ENCODE measurements at regions not wholly inside any gene's neighbourhood (a gene's known extent, or its start where the extent isn't known, plus 50 kb on each side); places are given as distances from the start of the nearest gene placed in this dataset.

DNA sequence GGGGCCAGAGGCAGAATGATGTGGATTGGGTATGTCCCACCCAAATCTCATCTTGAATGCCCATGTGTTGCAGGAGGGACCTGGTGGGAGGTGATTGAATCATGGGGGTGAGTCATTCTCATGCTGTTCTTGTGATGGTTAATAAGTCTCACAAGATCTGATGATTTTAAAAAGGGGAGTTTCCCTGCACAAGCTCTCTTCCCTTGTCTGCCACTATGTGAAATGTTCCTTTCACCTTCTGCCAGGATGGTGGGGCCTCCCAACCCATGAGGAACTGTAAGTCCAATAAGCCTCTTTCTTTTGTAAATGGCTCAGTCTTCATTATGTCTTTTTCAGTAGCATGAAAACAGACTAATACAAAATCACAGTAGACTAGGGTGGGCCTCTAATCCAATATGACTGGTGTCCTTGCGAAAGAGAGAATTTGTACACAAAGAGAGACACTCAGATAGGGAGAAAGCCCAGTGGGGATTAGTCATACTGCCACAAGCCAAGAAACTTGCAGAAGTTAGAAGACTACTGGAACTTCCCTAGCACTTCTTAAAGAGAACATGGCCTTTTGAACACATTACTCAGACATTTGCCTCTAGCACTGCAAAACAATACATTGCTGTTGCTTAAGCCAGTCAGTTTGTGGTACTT lies 68.4 kb downstream of the ANXA1 start:
- TF ChIP-seq, protein P1, sequence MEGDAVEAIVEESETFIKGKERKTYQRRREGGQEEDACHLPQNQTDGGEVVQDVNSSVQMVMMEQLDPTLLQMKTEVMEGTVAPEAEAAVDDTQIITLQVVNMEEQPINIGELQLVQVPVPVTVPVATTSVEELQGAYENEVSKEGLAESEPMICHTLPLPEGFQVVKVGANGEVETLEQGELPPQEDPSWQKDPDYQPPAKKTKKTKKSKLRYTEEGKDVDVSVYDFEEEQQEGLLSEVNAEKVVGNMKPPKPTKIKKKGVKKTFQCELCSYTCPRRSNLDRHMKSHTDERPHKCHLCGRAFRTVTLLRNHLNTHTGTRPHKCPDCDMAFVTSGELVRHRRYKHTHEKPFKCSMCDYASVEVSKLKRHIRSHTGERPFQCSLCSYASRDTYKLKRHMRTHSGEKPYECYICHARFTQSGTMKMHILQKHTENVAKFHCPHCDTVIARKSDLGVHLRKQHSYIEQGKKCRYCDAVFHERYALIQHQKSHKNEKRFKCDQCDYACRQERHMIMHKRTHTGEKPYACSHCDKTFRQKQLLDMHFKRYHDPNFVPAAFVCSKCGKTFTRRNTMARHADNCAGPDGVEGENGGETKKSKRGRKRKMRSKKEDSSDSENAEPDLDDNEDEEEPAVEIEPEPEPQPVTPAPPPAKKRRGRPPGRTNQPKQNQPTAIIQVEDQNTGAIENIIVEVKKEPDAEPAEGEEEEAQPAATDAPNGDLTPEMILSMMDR (IDR thresholded peaks at IDR 0.05; ENCODE audit: control extremely low read depth, extremely low read depth, low read depth, missing control alignments) = no peak
- POLR2A ChIA-PET = no interaction called here
- DNase-seq (ENCODE audit: extremely low spot score) = peak; percentile 16
- CTCF ChIA-PET = interaction anchor here (1.9 kb wide), 1 partner anchor 19 kb away, joined by 5 read pairs; no protein-coding TSS in a partner anchor

- TF ChIP-seq, protein P1 (IDR thresholded peaks at IDR 0.05; ENCODE audit: control extremely low read depth, extremely low read depth, low read depth, missing control alignments) = no peak
- ChIA-PET POLR2A (no interaction called here), CTCF (no interaction called here)
- no peak for DNase-seq (ENCODE audit: extremely low spot score)
Measured at GRCh38 chr9:73223594-73223993, 71.9 kb downstream of the ANXA1 start.

DNA sequence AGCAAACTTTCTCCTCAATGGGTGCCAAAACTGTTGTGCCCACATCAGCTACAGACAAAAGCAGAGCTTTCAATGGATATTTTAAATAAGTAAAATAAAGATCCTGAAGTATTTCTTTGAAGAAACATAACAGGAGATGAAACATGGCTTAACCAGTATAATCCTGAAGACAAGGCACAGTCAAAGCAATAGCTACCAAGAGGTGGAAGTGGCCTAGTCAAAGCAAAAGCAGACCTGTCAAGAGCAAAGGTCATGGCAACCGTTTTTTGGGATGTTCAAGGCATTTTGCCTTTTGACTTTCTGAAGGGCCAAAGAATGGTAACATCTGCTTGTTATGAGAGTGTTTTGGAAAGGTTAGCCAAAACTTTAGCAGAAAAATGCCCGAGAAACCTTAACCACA lies 77.9 kb downstream of the ANXA1 start:
- no peak for DNase-seq (ENCODE audit: extremely low spot score)
- ChIA-PET POLR2A (no interaction called here), CTCF (interaction anchor here (1.0 to 4.0 kb wide), 3 partner anchors 11 to 39 kb away, joined by 3 to 21 read pairs (median 3); no protein-coding TSS in a partner anchor)

GRCh38 chr9:73230251-73230650 lies 78.6 kb downstream of the ANXA1 start:
- POLR2A ChIA-PET = no interaction called here
- no peak for DNase-seq (ENCODE audit: extremely low spot score)
- CTCF ChIA-PET = interaction anchor here (4.0 kb wide), 1 partner anchor 10 kb away, joined by 21 read pairs; no protein-coding TSS in a partner anchor
- TF ChIP-seq, protein P1 (IDR thresholded peaks at IDR 0.05; ENCODE audit: control extremely low read depth, extremely low read depth, low read depth, missing control alignments) = no peak

More for the DNA sequence above, 77.9 kb downstream of the ANXA1 start:
- TF ChIP-seq, protein P1 (IDR thresholded peaks at IDR 0.05; ENCODE audit: control extremely low read depth, extremely low read depth, low read depth, missing control alignments) = no peak

DNA sequence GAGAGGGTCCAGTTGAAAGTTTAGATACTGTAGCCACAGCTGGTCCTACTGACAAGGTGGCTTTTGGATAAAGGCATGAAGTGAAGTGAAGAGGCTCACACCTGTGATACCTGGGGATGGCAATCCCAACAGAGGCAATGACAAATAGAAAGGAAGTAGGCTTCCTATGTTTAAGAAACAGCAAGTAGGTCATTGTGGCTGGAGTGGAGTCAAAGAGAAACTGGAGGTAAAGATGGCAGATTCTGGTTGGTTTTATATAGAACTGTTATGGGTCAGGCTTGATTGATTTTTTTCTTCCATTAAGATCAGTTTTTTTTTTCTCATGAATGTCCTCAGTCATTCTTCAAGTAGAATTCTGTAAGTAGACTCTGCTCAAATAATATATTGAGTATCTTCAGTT lies 79.5 kb downstream of the ANXA1 start:
- ChIA-PET CTCF (interaction anchor here (1.5 kb wide), 1 partner anchor 30 kb away, joined by 5 read pairs; no protein-coding TSS in a partner anchor), POLR2A (no interaction called here)
- TF ChIP-seq, protein P1 (IDR thresholded peaks at IDR 0.05; ENCODE audit: control extremely low read depth, extremely low read depth, low read depth, missing control alignments) = no peak
- peak; percentile 6 for DNase-seq (ENCODE audit: extremely low spot score)

GRCh38 chr9:73233359-73234007 lies 81.8 kb downstream of the ANXA1 start:
- no peak for DNase-seq (ENCODE audit: extremely low spot score)

More at GRCh38 chr9:73233359-73234007, 81.8 kb downstream of the ANXA1 start:
- TF ChIP-seq, protein P1 (IDR thresholded peaks at IDR 0.05; ENCODE audit: control extremely low read depth, extremely low read depth, low read depth, missing control alignments) = no peak
- POLR2A ChIA-PET = no interaction called here
- CTCF ChIA-PET = no interaction called here
